Forelimb muscle (tissue), 1 donor: ENCODE measurements at regions not wholly inside any gene's neighbourhood (a gene's known extent, or its start where the extent isn't known, plus 50 kb on each side); places are given as distances from the start of the nearest gene placed in this dataset.

Source experiments
- DNase-seq: peaks from one replicate; pipeline ENCODE4 v3.0.0-alpha.2; 2013; ENCODE audit warnings: low read depth

GRCh38 chr14:58697930-58698642 lies 60.3 kb downstream of the DACT1 start:
- no peak for DNase-seq

DNA sequence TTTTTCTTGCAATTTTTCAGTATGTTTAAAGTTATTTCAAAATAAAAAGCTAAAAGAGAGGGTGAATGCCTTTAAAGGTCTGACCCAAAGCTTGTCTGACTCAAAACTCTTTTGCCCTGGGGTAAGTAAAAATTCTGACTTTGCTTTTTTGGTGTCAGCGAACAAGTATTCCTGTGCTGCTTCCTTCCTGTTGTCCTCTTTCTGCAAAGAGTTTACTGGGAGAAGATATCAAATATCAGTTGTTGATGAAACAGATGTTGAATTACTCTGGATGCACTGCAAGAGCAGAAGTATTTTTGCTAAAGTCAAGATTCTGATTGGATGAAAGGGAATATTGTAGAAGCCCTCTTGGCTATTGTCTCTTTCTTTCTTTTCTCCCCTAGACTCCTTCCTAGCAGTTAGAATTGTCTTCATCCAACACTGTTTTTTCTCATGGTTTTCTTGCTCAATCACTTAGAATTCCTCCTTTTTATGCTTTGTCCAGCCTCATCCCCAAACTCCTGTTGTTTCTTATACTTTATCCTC lies 62.0 kb downstream of the DACT1 start:
- no peak for DNase-seq

DNA sequence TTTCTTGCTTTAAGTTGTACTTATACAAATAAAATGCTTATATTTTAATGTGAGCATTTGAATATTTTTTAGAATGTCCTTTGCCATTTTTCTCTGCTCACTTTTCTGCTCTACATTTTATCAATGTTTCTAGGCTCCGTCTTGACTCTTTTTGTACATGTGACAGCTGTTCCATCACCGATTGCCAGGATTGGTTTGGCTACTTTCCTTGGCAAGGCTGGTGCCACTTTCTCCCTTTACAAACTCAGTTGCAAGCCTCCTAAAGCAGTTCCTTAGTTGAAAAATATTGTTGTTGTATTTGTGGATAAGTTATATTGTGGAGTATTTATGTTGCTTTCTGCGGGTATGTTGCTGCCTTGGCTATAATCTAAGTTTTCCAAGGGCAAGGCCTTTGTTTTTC lies 63.4 kb downstream of the DACT1 start:
- no peak for DNase-seq

GRCh38 chr14:58701604-58702003 lies 63.8 kb downstream of the DACT1 start:
- DNase-seq, result no peak

DNA sequence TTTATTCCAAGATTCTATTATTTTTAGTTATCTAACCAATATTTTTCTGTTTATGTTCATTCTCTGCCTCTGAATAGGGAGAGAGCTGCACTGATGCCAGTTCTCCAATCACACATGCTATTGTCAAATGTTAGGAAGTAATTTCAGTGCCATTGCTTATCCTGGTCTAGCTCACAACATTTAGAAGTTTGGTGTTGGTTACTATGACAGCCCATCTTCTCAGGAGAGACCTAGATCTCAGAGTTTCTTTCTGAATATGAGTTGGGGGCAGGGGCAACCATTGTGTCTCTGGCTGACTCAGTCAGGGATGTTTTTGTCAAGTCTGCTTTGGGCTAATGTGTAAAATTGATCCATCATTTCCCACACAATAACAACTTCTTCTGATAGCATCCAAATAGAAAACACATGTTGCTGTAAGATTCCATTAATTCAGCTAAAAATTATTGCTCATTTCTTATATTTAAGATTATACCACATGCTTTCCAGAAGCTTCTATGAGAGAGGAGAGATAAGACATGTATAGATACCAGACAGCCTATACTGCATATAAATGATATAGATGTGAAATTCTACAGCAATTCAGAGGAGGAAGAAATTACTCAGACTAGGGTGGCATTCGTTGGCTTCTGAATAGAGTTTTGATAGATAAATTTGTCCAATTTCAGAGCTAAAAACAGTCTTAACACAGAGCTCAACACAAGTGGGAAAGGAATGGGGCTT lies 64.8 kb downstream of the DACT1 start:
- no peak for DNase-seq

- DNase-seq, result no peak
Observed at GRCh38 chr14:58703161-58703506, 65.4 kb downstream of the DACT1 start.

GRCh38 chr14:58705066-58705465 lies 67.3 kb downstream of the DACT1 start:
- DNase-seq, result no peak

- peak; percentile 78 for DNase-seq
Observed at GRCh38 chr14:58707949-58708348, 70.2 kb downstream of the DACT1 start.

- no peak for DNase-seq
Observed at GRCh38 chr14:58709949-58710348, 72.2 kb downstream of the DACT1 start.

- DNase-seq, result no peak
Observed at GRCh38 chr14:58711382-58711781, 73.6 kb downstream of the DACT1 start.

GRCh38 chr14:58712357-58712756 lies 74.6 kb downstream of the DACT1 start:
- no peak for DNase-seq

GRCh38 chr14:58713677-58714076 lies 75.9 kb downstream of the DACT1 start:
- DNase-seq, result no peak

- no peak for DNase-seq
Observed at GRCh38 chr14:58716706-58717105, 78.9 kb downstream of the DACT1 start.

- no peak for DNase-seq
Observed at GRCh38 chr14:58717211-58717610, 79.4 kb downstream of the DACT1 start.

GRCh38 chr14:58717813-58718212 lies 80.1 kb downstream of the DACT1 start:
- no peak for DNase-seq

GRCh38 chr14:58718226-58719205 lies 80.8 kb downstream of the DACT1 start:
- no peak for DNase-seq

DNA sequence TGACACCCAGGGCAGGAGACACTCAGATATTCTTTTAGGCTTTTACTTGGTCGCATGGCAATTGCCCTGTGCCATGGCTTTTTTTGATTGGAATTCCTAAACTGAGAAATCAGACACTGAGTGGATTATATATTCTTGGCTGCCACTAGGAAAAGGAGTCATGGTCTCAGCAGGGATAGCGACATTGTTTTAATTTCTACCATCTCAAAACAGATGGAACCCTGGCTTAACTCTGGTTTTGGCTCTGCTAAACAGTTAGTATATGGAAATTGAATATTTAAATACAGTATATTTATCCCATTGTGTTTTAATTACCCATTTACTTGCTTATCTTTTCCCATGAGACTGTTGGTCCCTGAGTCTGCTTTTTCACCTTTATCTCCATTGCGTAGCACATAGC lies 84.0 kb downstream of the DACT1 start:
- DNase-seq, result no peak

DNA sequence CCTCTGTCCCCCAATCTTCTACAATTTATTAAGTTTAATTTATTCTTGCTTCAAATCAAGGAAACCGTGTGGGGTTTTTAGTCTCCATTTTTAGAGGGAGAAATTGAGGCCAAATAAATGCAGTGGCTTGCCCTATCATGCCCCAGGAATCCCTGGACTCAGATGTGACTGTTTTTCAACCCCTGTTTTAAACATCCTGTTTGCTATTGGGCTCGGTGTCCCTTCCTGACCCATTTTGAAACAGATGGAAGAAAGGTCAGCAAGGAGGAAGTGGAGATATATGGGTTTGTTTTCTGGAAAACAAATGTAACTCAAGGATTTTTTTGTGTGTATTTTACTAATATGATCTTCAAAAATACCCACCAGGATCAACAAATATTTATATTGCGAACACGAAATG lies 84.7 kb downstream of the DACT1 start:
- DNase-seq, result no peak

GRCh38 chr14:58724206-58724605 lies 86.4 kb downstream of the DACT1 start:
- DNase-seq, result no peak

- no peak for DNase-seq
Observed at GRCh38 chr14:58724702-58725101, 86.9 kb downstream of the DACT1 start.

DNA sequence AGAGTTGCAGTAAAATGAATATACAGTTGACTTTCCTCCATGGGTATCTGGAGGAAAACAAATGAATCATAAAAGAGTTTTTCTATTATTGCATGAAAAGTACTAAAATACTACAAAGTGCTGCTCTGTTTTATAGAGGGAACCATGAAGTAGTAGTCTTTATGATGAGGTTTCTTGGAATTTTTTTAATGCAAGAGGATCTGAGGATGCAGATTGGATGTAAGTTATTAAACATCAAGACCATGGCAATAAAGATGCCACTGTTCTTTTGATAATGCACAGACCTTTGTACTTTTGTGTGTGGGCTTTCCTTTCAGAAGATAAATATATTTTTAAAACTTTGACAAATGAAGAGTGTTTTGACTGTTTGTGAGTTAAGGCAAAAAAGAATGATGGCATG lies 87.5 kb downstream of the DACT1 start:
- no peak for DNase-seq

DNA sequence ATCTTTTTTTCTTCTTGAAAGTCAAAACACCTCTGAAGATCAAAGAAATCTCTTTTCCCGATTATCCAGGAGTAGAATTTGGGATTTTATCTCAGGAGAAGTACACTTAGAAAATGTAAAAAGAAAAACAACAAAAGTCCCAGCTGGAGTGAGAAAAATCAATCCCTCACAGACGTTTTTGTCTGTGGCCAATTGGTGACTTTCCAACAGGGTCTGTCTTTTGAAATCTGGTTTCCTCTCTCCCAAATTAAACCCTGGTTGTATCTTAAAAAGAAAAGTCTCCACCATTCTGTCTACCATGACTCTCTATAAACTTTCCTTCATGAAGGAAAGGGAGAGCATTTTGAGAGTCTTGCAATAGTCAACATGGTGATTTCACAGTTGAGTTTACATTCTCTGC lies 88.1 kb downstream of the DACT1 start:
- no peak for DNase-seq
